GM23338 (cell line): ENCODE measurements at regions not wholly inside any gene's neighbourhood (a gene's known extent, or its start where the extent isn't known, plus 50 kb on each side); places are given as distances from the start of the nearest gene placed in this dataset.

ENCODE experiments used
- ATAC-seq: fragments of 200-7000 bp; cut with Tn5 transposase; 3 replicates; pipeline ENCODE4 v1.9.1; 2020
- DNase-seq: peaks from one replicate; pipeline ENCODE4 v3.0.0-alpha.2; 2015; ENCODE audit warnings: low spot score
- H2AFZ ChIP-seq: fragments of 200-600 bp; sonication (generic); 2 replicates; pipeline ENCODE4 v1.8.0; 2016; ENCODE audit warnings: antibody characterized with exemption, mild to moderate bottlenecking, moderate library complexity
- H3F3A ChIP-seq: fragments of 200-600 bp; sonication (generic); replicated peaks from 2 replicates; pipeline ENCODE4 v1.8.0; 2017; ENCODE audit warnings: antibody characterized with exemption, mixed run types, low read depth
- H3K27ac ChIP-seq: fragments of 200-600 bp; sonication (generic); 2 replicates; pipeline ENCODE4 v1.6.1; 2016; ENCODE audit warnings: low read depth
- H3K27me3 ChIP-seq: fragments of 200-600 bp; sonication (generic); 2 replicates; pipeline ENCODE4 v1.8.0; 2016; ENCODE audit warnings: mild to moderate bottlenecking, mixed run types, moderate library complexity; ENCODE audit not compliant: insufficient read depth
- H3K36me3 ChIP-seq: fragments of 200-600 bp; sonication (generic); 2 replicates; pipeline ENCODE4 v1.8.0; 2016; ENCODE audit warnings: mild to moderate bottlenecking; ENCODE audit not compliant: insufficient read depth
- H3K4me1 ChIP-seq: fragments of 200-600 bp; sonication (generic); 2 replicates; pipeline ENCODE4 v1.8.0; 2016; ENCODE audit warnings: mild to moderate bottlenecking, moderate library complexity; ENCODE audit not compliant: insufficient read depth
- H3K4me2 ChIP-seq: fragments of 200-600 bp; sonication (generic); 2 replicates; pipeline ENCODE4 v1.7.1; 2017; ENCODE audit warnings: mixed run types
- H3K4me3 ChIP-seq: fragments of 200-600 bp; sonication (generic); 2 replicates; pipeline ENCODE4 v1.6.1; 2016; ENCODE audit warnings: mixed run types
- H3K79me2 ChIP-seq: fragments of 200-600 bp; sonication (generic); replicated peaks from 2 replicates; pipeline ENCODE4 v1.8.0; 2017; ENCODE audit warnings: mild to moderate bottlenecking; ENCODE audit not compliant: insufficient read depth
- H3K9me2 ChIP-seq: fragments of 200-600 bp; sonication (generic); 2 replicates; pipeline ENCODE4 v1.8.0; 2017; ENCODE audit not compliant: insufficient read depth
- H4K20me1 ChIP-seq: fragments of 200-600 bp; sonication (generic); replicated peaks from 2 replicates; pipeline ENCODE4 v1.8.0; 2017; ENCODE audit warnings: mild to moderate bottlenecking; ENCODE audit not compliant: insufficient read depth
- H3K27ac Mint-ChIP-seq: 2 replicates; pipeline ENCODE4 v1.8.0; 2020; ENCODE audit warnings: inconsistent platforms, mild to moderate bottlenecking, moderate library complexity, mixed read lengths
- H3K27me3 Mint-ChIP-seq: 3 replicates; pipeline ENCODE4 v1.8.0; 2022; ENCODE audit warnings: low read depth, mild to moderate bottlenecking, moderate library complexity, mixed read lengths, inconsistent platforms; ENCODE audit not compliant: insufficient read depth, poor library complexity
- H3K36me3 Mint-ChIP-seq: 3 replicates; pipeline ENCODE4 v1.8.0; 2021; ENCODE audit warnings: low read depth, mild to moderate bottlenecking, inconsistent platforms, moderate library complexity, mixed read lengths
- H3K4me1 Mint-ChIP-seq: 3 replicates; pipeline ENCODE4 v1.8.0; 2020; ENCODE audit warnings: mild to moderate bottlenecking, inconsistent platforms, mixed read lengths
- H3K4me3 Mint-ChIP-seq: 3 replicates; pipeline ENCODE4 v1.8.0; 2021; ENCODE audit warnings: moderate library complexity, mild to moderate bottlenecking, inconsistent platforms, mixed read lengths
- H3K9me3 Mint-ChIP-seq: 3 replicates; pipeline ENCODE4 v1.8.0; 2020; ENCODE audit warnings: moderate library complexity, mild to moderate bottlenecking, inconsistent platforms, mixed read lengths
- CREB1 ChIP-seq: fragments of 250-450 bp; sonication (Bioruptor Pico); IDR thresholded peaks from 2 replicates; pipeline ENCODE4 v1.5.0; 2020; ENCODE audit warnings: low read depth, mild to moderate bottlenecking, moderate library complexity
- EZH2phosphoT487 ChIP-seq: fragments of 200-600 bp; sonication (generic); IDR thresholded peaks from one replicate; pipeline ENCODE4 v1.8.1; 2018; ENCODE audit warnings: antibody characterized with exemption; ENCODE audit not compliant: unreplicated experiment
- JUNB ChIP-seq: IDR thresholded peaks from one replicate; pipeline ENCODE4 v1.6.1; 2016; ENCODE audit warnings: antibody characterized with exemption; ENCODE audit not compliant: unreplicated experiment
- POLR2AphosphoS5 ChIP-seq: IDR thresholded peaks from 2 replicates; pipeline ENCODE4 v1.6.1; 2016; ENCODE audit warnings: antibody characterized with exemption, low read depth
- STAT1 ChIP-seq: IDR thresholded peaks from one replicate; pipeline ENCODE4 v1.6.1; 2016; ENCODE audit warnings: antibody characterized with exemption; ENCODE audit not compliant: unreplicated experiment
- TF ChIP-seq, protein P1 (sequence below): fragments of 250-450 bp; sonication (Bioruptor Pico); IDR thresholded peaks from 2 replicates; pipeline ENCODE4 v1.5.0; 2020; ENCODE audit warnings: mild to moderate bottlenecking, moderate library complexity
- TF ChIP-seq, protein P2 (sequence below), 2 experiments: fragments of 200-600 bp in 1 of 2; sonication (generic) in 1 of 2; conservative IDR thresholded peaks; 2 replicates each; pipeline versions ENCODE4 v1.5.1 to v1.6.1; 2016 to 2017; ENCODE audit warnings: antibody characterized with exemption in 2 of 2, low read depth in 2 of 2, mild to moderate bottlenecking in 2 of 2, moderate library complexity in 1 of 2
- TF ChIP-seq, protein P3 (sequence below): IDR thresholded peaks from one replicate; pipeline ENCODE4 v1.6.1; 2018; ENCODE audit warnings: antibody characterized with exemption; ENCODE audit not compliant: unreplicated experiment
- TF ChIP-seq, protein P4 (sequence below): IDR thresholded peaks from 2 replicates; pipeline ENCODE4 v1.6.1; 2016; ENCODE audit warnings: antibody characterized with exemption

DNA sequence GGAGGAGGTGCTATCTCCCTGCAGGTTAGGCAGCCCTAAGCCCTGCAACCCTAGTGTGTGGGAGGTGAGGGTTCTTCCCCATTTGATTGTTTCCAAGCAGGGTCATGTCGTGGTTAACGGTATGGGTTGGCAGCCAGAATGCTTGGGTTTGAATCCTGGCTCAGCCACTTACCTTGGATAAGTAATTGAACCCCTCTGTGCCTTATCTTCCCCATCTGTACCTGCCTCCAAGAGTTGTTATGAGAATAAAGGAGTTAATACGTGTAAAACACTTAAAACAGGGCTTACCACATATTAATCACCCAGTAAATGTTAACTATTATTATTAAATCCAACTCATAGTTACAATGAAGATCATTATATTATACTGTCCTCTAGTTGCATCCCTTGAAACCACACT lies 52.2 kb upstream of the SPATA31E1 start:
- Histone ChIP-seq H3K4me1 (no peaks in the 10 kb centered on the region), H3K4me2 (no peak overlapping the region), H3K36me3 (no peaks in the 10 kb centered on the region), H3K4me3 (no peak overlapping the region), H2AFZ (no peak overlapping the region), H3K9me2 (0 out of 2 replicates have a peak, but pooled peaks cover 3% of the 10 kb centered on the region), H3F3A (no peaks in the 10 kb centered on the region), H4K20me1 (no peaks in the 10 kb centered on the region), H3K27ac (no peak overlapping the region), H3K27me3 (no peaks in the 10 kb centered on the region), H3K79me2 (no peaks in the 10 kb centered on the region)
- Mint-ChIP-seq H3K27me3 (no peaks in the 10 kb centered on the region), H3K4me3 (no peak overlapping the region), H3K9me3 (no peaks in the 10 kb centered on the region), H3K4me1 (peaks cover 16% of the 10 kb centered on the region), H3K36me3 (no peaks in the 10 kb centered on the region), H3K27ac (no peak overlapping the region)
- TF ChIP-seq CREB1 (no peak), EZH2phosphoT487 (no peak), POLR2AphosphoS5 (no peak), STAT1 (no peak), JUNB (no peak)
- TF ChIP-seq, protein P1, sequence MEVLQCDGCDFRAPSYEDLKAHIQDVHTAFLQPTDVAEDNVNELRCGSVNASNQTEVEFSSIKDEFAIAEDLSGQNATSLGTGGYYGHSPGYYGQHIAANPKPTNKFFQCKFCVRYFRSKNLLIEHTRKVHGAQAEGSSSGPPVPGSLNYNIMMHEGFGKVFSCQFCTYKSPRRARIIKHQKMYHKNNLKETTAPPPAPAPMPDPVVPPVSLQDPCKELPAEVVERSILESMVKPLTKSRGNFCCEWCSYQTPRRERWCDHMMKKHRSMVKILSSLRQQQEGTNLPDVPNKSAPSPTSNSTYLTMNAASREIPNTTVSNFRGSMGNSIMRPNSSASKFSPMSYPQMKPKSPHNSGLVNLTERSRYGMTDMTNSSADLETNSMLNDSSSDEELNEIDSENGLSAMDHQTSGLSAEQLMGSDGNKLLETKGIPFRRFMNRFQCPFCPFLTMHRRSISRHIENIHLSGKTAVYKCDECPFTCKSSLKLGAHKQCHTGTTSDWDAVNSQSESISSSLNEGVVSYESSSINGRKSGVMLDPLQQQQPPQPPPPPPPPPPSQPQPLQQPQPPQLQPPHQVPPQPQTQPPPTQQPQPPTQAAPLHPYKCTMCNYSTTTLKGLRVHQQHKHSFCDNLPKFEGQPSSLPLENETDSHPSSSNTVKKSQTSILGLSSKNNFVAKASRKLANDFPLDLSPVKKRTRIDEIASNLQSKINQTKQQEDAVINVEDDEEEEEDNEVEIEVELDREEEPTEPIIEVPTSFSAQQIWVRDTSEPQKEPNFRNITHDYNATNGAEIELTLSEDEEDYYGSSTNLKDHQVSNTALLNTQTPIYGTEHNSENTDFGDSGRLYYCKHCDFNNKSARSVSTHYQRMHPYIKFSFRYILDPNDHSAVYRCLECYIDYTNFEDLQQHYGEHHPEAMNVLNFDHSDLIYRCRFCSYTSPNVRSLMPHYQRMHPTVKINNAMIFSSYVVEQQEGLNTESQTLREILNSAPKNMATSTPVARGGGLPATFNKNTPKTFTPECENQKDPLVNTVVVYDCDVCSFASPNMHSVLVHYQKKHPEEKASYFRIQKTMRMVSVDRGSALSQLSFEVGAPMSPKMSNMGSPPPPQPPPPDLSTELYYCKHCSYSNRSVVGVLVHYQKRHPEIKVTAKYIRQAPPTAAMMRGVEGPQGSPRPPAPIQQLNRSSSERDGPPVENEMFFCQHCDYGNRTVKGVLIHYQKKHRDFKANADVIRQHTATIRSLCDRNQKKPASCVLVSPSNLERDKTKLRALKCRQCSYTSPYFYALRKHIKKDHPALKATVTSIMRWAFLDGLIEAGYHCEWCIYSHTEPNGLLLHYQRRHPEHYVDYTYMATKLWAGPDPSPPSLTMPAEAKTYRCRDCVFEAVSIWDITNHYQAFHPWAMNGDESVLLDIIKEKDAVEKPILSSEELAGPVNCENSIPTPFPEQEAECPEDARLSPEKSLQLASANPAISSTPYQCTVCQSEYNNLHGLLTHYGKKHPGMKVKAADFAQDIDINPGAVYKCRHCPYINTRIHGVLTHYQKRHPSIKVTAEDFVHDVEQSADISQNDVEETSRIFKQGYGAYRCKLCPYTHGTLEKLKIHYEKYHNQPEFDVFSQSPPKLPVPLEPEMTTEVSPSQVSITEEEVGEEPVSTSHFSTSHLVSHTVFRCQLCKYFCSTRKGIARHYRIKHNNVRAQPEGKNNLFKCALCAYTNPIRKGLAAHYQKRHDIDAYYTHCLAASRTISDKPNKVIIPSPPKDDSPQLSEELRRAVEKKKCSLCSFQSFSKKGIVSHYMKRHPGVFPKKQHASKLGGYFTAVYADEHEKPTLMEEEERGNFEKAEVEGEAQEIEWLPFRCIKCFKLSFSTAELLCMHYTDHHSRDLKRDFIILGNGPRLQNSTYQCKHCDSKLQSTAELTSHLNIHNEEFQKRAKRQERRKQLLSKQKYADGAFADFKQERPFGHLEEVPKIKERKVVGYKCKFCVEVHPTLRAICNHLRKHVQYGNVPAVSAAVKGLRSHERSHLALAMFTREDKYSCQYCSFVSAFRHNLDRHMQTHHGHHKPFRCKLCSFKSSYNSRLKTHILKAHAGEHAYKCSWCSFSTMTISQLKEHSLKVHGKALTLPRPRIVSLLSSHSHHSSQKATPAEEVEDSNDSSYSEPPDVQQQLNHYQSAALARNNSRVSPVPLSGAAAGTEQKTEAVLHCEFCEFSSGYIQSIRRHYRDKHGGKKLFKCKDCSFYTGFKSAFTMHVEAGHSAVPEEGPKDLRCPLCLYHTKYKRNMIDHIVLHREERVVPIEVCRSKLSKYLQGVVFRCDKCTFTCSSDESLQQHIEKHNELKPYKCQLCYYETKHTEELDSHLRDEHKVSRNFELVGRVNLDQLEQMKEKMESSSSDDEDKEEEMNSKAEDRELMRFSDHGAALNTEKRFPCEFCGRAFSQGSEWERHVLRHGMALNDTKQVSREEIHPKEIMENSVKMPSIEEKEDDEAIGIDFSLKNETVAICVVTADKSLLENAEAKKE (CRISPR knock-in tag): no peak
- TF ChIP-seq, protein P2, sequence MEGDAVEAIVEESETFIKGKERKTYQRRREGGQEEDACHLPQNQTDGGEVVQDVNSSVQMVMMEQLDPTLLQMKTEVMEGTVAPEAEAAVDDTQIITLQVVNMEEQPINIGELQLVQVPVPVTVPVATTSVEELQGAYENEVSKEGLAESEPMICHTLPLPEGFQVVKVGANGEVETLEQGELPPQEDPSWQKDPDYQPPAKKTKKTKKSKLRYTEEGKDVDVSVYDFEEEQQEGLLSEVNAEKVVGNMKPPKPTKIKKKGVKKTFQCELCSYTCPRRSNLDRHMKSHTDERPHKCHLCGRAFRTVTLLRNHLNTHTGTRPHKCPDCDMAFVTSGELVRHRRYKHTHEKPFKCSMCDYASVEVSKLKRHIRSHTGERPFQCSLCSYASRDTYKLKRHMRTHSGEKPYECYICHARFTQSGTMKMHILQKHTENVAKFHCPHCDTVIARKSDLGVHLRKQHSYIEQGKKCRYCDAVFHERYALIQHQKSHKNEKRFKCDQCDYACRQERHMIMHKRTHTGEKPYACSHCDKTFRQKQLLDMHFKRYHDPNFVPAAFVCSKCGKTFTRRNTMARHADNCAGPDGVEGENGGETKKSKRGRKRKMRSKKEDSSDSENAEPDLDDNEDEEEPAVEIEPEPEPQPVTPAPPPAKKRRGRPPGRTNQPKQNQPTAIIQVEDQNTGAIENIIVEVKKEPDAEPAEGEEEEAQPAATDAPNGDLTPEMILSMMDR (conservative IDR thresholded peaks at IDR 0.05; ENCODE audit: low read depth in 2 of 2): 0 out of 4 replicates have a peak, but pooled peaks of 1 of the 2 experiments have one; percentile 15
- TF ChIP-seq, protein P3, sequence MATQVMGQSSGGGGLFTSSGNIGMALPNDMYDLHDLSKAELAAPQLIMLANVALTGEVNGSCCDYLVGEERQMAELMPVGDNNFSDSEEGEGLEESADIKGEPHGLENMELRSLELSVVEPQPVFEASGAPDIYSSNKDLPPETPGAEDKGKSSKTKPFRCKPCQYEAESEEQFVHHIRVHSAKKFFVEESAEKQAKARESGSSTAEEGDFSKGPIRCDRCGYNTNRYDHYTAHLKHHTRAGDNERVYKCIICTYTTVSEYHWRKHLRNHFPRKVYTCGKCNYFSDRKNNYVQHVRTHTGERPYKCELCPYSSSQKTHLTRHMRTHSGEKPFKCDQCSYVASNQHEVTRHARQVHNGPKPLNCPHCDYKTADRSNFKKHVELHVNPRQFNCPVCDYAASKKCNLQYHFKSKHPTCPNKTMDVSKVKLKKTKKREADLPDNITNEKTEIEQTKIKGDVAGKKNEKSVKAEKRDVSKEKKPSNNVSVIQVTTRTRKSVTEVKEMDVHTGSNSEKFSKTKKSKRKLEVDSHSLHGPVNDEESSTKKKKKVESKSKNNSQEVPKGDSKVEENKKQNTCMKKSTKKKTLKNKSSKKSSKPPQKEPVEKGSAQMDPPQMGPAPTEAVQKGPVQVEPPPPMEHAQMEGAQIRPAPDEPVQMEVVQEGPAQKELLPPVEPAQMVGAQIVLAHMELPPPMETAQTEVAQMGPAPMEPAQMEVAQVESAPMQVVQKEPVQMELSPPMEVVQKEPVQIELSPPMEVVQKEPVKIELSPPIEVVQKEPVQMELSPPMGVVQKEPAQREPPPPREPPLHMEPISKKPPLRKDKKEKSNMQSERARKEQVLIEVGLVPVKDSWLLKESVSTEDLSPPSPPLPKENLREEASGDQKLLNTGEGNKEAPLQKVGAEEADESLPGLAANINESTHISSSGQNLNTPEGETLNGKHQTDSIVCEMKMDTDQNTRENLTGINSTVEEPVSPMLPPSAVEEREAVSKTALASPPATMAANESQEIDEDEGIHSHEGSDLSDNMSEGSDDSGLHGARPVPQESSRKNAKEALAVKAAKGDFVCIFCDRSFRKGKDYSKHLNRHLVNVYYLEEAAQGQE: no peak
- TF ChIP-seq, protein P4, sequence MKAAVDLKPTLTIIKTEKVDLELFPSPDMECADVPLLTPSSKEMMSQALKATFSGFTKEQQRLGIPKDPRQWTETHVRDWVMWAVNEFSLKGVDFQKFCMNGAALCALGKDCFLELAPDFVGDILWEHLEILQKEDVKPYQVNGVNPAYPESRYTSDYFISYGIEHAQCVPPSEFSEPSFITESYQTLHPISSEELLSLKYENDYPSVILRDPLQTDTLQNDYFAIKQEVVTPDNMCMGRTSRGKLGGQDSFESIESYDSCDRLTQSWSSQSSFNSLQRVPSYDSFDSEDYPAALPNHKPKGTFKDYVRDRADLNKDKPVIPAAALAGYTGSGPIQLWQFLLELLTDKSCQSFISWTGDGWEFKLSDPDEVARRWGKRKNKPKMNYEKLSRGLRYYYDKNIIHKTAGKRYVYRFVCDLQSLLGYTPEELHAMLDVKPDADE: no peak
- ATAC-seq (peak; percentile 20; the same call in 1 of the 3 replicates), DNase-seq (no peak)
